ENCODE measurements at regions not wholly inside any gene's neighbourhood (a gene's known extent, or its start where the extent isn't known, plus 50 kb on each side); places are given as distances from the start of the nearest gene placed in this dataset.

- DNase-seq = no peak
Measured at GRCh38 chr11:41868606-41869005, 409.2 kb upstream of the LRRC4C start.

- DNase-seq = no peak
Measured at GRCh38 chr11:41872426-41872825, 413.0 kb upstream of the LRRC4C start.

- DNase-seq = no peak
Measured at GRCh38 chr11:41872870-41873269, 413.4 kb upstream of the LRRC4C start.

GRCh38 chr11:41878095-41878494 is 418.6 kb upstream of the LRRC4C start:
- no peak for DNase-seq

GRCh38 chr11:41879214-41879613 is 419.8 kb upstream of the LRRC4C start:
- no peak for DNase-seq

- no peak for DNase-seq
Measured at GRCh38 chr11:41895081-41895480, 435.6 kb upstream of the LRRC4C start.

- no peak for DNase-seq
Measured at GRCh38 chr11:41897991-41898390, 438.5 kb upstream of the LRRC4C start.

GRCh38 chr11:41917900-41918299 is 458.4 kb upstream of the LRRC4C start:
- DNase-seq = no peak

- no peak for DNase-seq
Measured at GRCh38 chr11:41920374-41920773, 460.9 kb upstream of the LRRC4C start.

GRCh38 chr11:41921746-41922390 is 462.4 kb upstream of the LRRC4C start:
- DNase-seq = no peak

- DNase-seq = no peak
Measured at GRCh38 chr11:41926339-41926738, 466.9 kb upstream of the LRRC4C start.

GRCh38 chr11:41935241-41935640 is 475.8 kb upstream of the LRRC4C start:
- DNase-seq = no peak

GRCh38 chr11:41935795-41936194 is 476.3 kb upstream of the LRRC4C start:
- no peak for DNase-seq

GRCh38 chr11:41943656-41944055 is 484.2 kb upstream of the LRRC4C start:
- no peak for DNase-seq

- no peak for DNase-seq
Measured at GRCh38 chr11:41947392-41947791, 487.9 kb upstream of the LRRC4C start.

- DNase-seq = no peak
Measured at GRCh38 chr11:41950470-41951143, 491.2 kb upstream of the LRRC4C start.

GRCh38 chr11:41954034-41954433 is 494.6 kb upstream of the LRRC4C start:
- DNase-seq = no peak

GRCh38 chr11:41955066-41955465 is 495.6 kb upstream of the LRRC4C start:
- DNase-seq = no peak

GRCh38 chr11:41955635-41956400 is 496.4 kb upstream of the LRRC4C start:
- no peak for DNase-seq

- DNase-seq = no peak
Measured at GRCh38 chr11:41963406-41963805, 504.0 kb upstream of the LRRC4C start.

- no peak for DNase-seq
Measured at GRCh38 chr11:41970681-41971080, 511.2 kb upstream of the LRRC4C start.

GRCh38 chr11:41971592-41971991 is 512.1 kb upstream of the LRRC4C start:
- no peak for DNase-seq

- no peak for DNase-seq
Measured at GRCh38 chr11:41978945-41979344, 519.5 kb upstream of the LRRC4C start.

- no peak for DNase-seq
Measured at GRCh38 chr11:41980741-41981140, 521.3 kb upstream of the LRRC4C start.
